ENCODE measurements at regions not wholly inside any gene's neighbourhood (a gene's known extent, or its start where the extent isn't known, plus 50 kb on each side); places are given as distances from the start of the nearest gene placed in this dataset.

DNA sequence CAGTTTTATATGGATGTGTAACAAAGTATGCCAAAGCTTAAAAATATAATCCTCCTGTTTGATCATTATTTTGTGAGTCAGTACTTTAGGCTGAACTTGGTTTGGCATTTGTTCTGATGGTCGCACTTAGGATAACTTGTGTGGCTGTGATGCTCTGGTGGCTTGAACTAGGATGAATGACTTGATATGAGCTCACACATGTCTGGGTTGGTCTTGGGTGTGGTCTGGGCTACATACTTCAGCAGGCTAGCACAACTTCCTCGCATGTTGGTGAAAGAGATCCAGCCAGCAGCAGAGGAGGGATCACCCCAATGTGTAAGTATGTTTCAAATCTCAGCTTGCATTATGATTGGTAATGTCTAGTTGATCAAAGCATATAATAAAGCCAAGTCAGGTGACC lies 969.1 kb upstream of the PCDH9 start:
- TF ChIP-seq SMC3 (IDR thresholded peaks at IDR 0.05) (no peak), EHMT2 (IDR thresholded peaks at IDR 0.05; ENCODE audit: low read depth) (no peak), FOSL2 (IDR thresholded peaks at IDR 0.05) (no peak), FOSL2 (CRISPR knock-in tag; IDR thresholded peaks at IDR 0.05) (no peak)
- TF ChIP-seq, protein P1, sequence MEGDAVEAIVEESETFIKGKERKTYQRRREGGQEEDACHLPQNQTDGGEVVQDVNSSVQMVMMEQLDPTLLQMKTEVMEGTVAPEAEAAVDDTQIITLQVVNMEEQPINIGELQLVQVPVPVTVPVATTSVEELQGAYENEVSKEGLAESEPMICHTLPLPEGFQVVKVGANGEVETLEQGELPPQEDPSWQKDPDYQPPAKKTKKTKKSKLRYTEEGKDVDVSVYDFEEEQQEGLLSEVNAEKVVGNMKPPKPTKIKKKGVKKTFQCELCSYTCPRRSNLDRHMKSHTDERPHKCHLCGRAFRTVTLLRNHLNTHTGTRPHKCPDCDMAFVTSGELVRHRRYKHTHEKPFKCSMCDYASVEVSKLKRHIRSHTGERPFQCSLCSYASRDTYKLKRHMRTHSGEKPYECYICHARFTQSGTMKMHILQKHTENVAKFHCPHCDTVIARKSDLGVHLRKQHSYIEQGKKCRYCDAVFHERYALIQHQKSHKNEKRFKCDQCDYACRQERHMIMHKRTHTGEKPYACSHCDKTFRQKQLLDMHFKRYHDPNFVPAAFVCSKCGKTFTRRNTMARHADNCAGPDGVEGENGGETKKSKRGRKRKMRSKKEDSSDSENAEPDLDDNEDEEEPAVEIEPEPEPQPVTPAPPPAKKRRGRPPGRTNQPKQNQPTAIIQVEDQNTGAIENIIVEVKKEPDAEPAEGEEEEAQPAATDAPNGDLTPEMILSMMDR (IDR thresholded peaks at IDR 0.05): no peak
- TF ChIP-seq, protein P2, sequence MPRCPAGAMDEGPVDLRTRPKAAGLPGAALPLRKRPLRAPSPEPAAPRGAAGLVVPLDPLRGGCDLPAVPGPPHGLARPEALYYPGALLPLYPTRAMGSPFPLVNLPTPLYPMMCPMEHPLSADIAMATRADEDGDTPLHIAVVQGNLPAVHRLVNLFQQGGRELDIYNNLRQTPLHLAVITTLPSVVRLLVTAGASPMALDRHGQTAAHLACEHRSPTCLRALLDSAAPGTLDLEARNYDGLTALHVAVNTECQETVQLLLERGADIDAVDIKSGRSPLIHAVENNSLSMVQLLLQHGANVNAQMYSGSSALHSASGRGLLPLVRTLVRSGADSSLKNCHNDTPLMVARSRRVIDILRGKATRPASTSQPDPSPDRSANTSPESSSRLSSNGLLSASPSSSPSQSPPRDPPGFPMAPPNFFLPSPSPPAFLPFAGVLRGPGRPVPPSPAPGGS (IDR thresholded peaks at IDR 0.05): no peak
